IMR-90 (cell line): ENCODE measurements at regions not wholly inside any gene's neighbourhood (a gene's known extent, or its start where the extent isn't known, plus 50 kb on each side); places are given as distances from the start of the nearest gene placed in this dataset.

Experiments
- ATAC-seq: fragments of 200-7000 bp; cut with Tn5 transposase; 2 replicates; pipeline ENCODE4 v1.9.1; 2020; ENCODE audit warnings: low read depth, mild to moderate bottlenecking, moderate library complexity
- BruUV-seq: library from RNA; stranded (reverse); fragments of 400-500 nt; replicated peaks from 2 replicates; lab custom pipeline; 2021; lab: Mats Ljungman, UMichigan
- CTCF ChIA-PET: fragments of 300-600 bp; formaldehyde crosslinking; extraction: SDS; loops from one replicate; lab custom pipeline; 2021; ENCODE audit warnings: antibody characterized with exemption; lab: Yijun Ruan, JAX
- POLR2A ChIA-PET: fragments of 300-600 bp; sonication (Branson Sonifier 250); formaldehyde crosslinking; loops from one replicate; lab custom pipeline; 2022; ENCODE audit warnings: antibody characterized with exemption; ENCODE audit not compliant: unreplicated experiment; lab: Charles Lee
- DNase-seq: peaks from one replicate; pipeline ENCODE4 v3.0.0; 2013
- H2AFZ ChIP-seq: replicated peaks from 2 replicates; pipeline ENCODE3; 2013; ENCODE audit warnings: low read length, mild to moderate bottlenecking; ENCODE audit not compliant: poor library complexity
- H2AK5ac ChIP-seq: 2 replicates; pipeline ENCODE4 v1.6.1; 2013; ENCODE audit warnings: low read depth, low read length, inconsistent platforms
- H2AK9ac ChIP-seq: replicated peaks from 2 replicates; pipeline ENCODE3; 2013; ENCODE audit warnings: mild to moderate bottlenecking, low read depth, low read length, moderate library complexity; ENCODE audit not compliant: poor library complexity
- H2BK120ac ChIP-seq: 2 replicates; pipeline ENCODE4 v1.6.1; 2013; ENCODE audit warnings: low read depth, low read length, inconsistent platforms
- H2BK15ac ChIP-seq: 3 replicates; pipeline ENCODE4 v1.6.1; 2013; ENCODE audit warnings: low read depth, low read length, inconsistent platforms
- H2BK20ac ChIP-seq: 2 replicates; pipeline ENCODE4 v1.6.1; 2013; ENCODE audit warnings: low read depth, mild to moderate bottlenecking, inconsistent platforms, low read length, moderate library complexity
- H2BK5ac ChIP-seq: 2 replicates; pipeline ENCODE4 v1.6.1; 2013; ENCODE audit warnings: mild to moderate bottlenecking, low read depth, low read length, inconsistent platforms; ENCODE audit not compliant: poor library complexity, severe bottlenecking
- H3K14ac ChIP-seq: replicated peaks from 2 replicates; pipeline ENCODE4 v1.6.1; 2013; ENCODE audit warnings: low read depth, low read length, inconsistent platforms
- H3K18ac ChIP-seq: 2 replicates; pipeline ENCODE4 v1.6.1; 2013; ENCODE audit warnings: low read depth, low read length, control low read depth
- H3K23ac ChIP-seq: 2 replicates; pipeline ENCODE4 v1.6.1; 2013; ENCODE audit warnings: low read depth, low read length, inconsistent platforms
- H3K27ac ChIP-seq: 2 replicates; pipeline ENCODE4 v1.5.1; 2013; ENCODE audit warnings: mild to moderate bottlenecking, control low read depth, low read length; ENCODE audit not compliant: insufficient read depth
- H3K27me3 ChIP-seq: 2 replicates; pipeline ENCODE4 v1.6.1; 2013; ENCODE audit warnings: low read length; ENCODE audit not compliant: control insufficient read depth, insufficient read depth
- H3K36me3 ChIP-seq: 2 replicates; pipeline ENCODE4 v1.6.1; 2013; ENCODE audit warnings: low read length, mixed read lengths; ENCODE audit not compliant: control insufficient read depth, insufficient read depth
- H3K4ac ChIP-seq: 2 replicates; pipeline ENCODE4 v1.6.1; 2013; ENCODE audit warnings: low read depth, low read length, inconsistent platforms
- H3K4me1 ChIP-seq: 2 replicates; pipeline ENCODE4 v1.6.1; 2013; ENCODE audit warnings: low read length, mixed read lengths; ENCODE audit not compliant: control insufficient read depth, insufficient read depth
- H3K4me2 ChIP-seq: 2 replicates; pipeline ENCODE4 v1.6.1; 2013; ENCODE audit warnings: low read depth, mild to moderate bottlenecking, control low read depth, low read length, moderate library complexity
- H3K4me3 ChIP-seq: 2 replicates; pipeline ENCODE4 v1.5.1; 2013; ENCODE audit warnings: low read depth, mild to moderate bottlenecking, control low read depth, low read length, moderate library complexity; ENCODE audit not compliant: insufficient read depth
- H3K56ac ChIP-seq: 2 replicates; pipeline ENCODE4 v1.6.1; 2013; ENCODE audit warnings: low read length, inconsistent platforms; ENCODE audit not compliant: insufficient read depth; ENCODE audit errors: extremely low read depth
- H3K79me1 ChIP-seq, 2 experiments: 2 replicates each; pipeline ENCODE4 v1.6.1; 2013; ENCODE audit warnings: low read length in 2 of 2, inconsistent platforms in 1 of 2, low read depth in 1 of 2
- H3K9ac ChIP-seq: 2 replicates; pipeline ENCODE4 v1.6.1; 2013; ENCODE audit warnings: low read depth, low read length, control low read depth
- H3K9me1 ChIP-seq: 2 replicates; pipeline ENCODE4 v1.6.1; 2013; ENCODE audit warnings: low read length, inconsistent platforms; ENCODE audit not compliant: insufficient read depth
- H3K9me3 ChIP-seq: 2 replicates; pipeline ENCODE4 v1.6.1; 2013; ENCODE audit warnings: low read length; ENCODE audit not compliant: control insufficient read depth, insufficient read depth
- H4K20me1 ChIP-seq: 2 replicates; pipeline ENCODE4 v1.6.1; 2013; ENCODE audit warnings: low read length, inconsistent platforms; ENCODE audit not compliant: insufficient read depth
- H4K5ac ChIP-seq: 2 replicates; pipeline ENCODE4 v1.6.1; 2013; ENCODE audit warnings: mild to moderate bottlenecking, low read depth, low read length, control low read depth
- H4K8ac ChIP-seq, 2 experiments: 2 replicates each; pipeline ENCODE4 v1.6.1; 2013; ENCODE audit warnings: low read depth in 2 of 2, low read length in 2 of 2, control low read depth in 1 of 2, inconsistent platforms in 1 of 2
- H4K91ac ChIP-seq: 2 replicates; pipeline ENCODE4 v1.6.1; 2013; ENCODE audit warnings: low read depth, low read length, inconsistent platforms; ENCODE audit not compliant: insufficient read depth
- BHLHE40 ChIP-seq: fragments of 150-350 bp; IDR thresholded peaks from 2 replicates; pipeline ENCODE4 v1.6.1; 2016; ENCODE audit warnings: mild to moderate bottlenecking, low read depth, low read length
- CHD1 ChIP-seq: IDR thresholded peaks from 2 replicates; pipeline ENCODE4 v1.6.1; 2012; ENCODE audit warnings: low read depth, low read length, improper control_type of control experiment
- FOS ChIP-seq: fragments of 150-350 bp; IDR thresholded peaks from 2 replicates; pipeline ENCODE4 v1.6.1; 2016; ENCODE audit warnings: low read depth, low read length
- MAFK ChIP-seq: IDR thresholded peaks from 2 replicates; pipeline ENCODE4 v1.6.1; 2012; ENCODE audit warnings: low read depth, low read length, improper control_type of control experiment
- MAZ ChIP-seq: IDR thresholded peaks from 2 replicates; pipeline ENCODE4 v1.6.1; 2012; ENCODE audit warnings: low read depth, mild to moderate bottlenecking, low read length, improper control_type of control experiment, moderate library complexity, borderline replicate concordance
- MXI1 ChIP-seq: IDR thresholded peaks from 2 replicates; pipeline ENCODE4 v1.6.1; 2012; ENCODE audit warnings: low read depth, mild to moderate bottlenecking, low read length, moderate library complexity, borderline replicate concordance
- NFE2L2 ChIP-seq: fragments of 150-350 bp; IDR thresholded peaks from 2 replicates; pipeline ENCODE4 v1.6.1; 2016; ENCODE audit warnings: low read depth, mild to moderate bottlenecking, low read length
- POLR2A ChIP-seq: IDR thresholded peaks from 2 replicates; pipeline ENCODE4 v1.6.1; 2012; ENCODE audit warnings: mild to moderate bottlenecking, low read depth, low read length
- RCOR1 ChIP-seq: IDR thresholded peaks from 2 replicates; pipeline ENCODE4 v1.6.1; 2012; ENCODE audit warnings: mild to moderate bottlenecking, low read length, improper control_type of control experiment; ENCODE audit not compliant: insufficient replicate concordance
- RFX5 ChIP-seq: IDR thresholded peaks from 2 replicates; pipeline ENCODE4 v1.8.0; 2012; ENCODE audit warnings: low read depth, mild to moderate bottlenecking, low read length, moderate library complexity
- SMC3 ChIP-seq: fragments of 150-350 bp; IDR thresholded peaks from 2 replicates; pipeline ENCODE4 v1.6.1; 2016; ENCODE audit warnings: low read depth, mild to moderate bottlenecking, antibody characterized with exemption, low read length, moderate library complexity
- dilution Hi-C: fragments of 300-500 bp; cut with HindIII; formaldehyde crosslinking; loops from one replicate; pipeline ENCODE4 v1.14.3; 2018; ENCODE audit warnings: low sequenced_read_pairs; ENCODE audit not compliant: unreplicated experiment
- in situ Hi-C: fragments of 300-500 bp; cut with MboI; formaldehyde crosslinking; loops from 3 replicates; pipeline ENCODE4 v1.14.3; 2019; ENCODE audit warnings: low sequenced_read_pairs, inconsistent platforms, mixed read lengths
- intact Hi-C: fragments of 100-400 bp; cut with micrococcal nuclease; formaldehyde crosslinking; loops from 2 replicates; pipeline ENCODE4 v1.10.0; 2022
- TF ChIP-seq, protein P1 (sequence below): fragments of 150-350 bp; IDR thresholded peaks from 2 replicates; pipeline ENCODE4 v1.6.1; 2016; ENCODE audit warnings: low read depth, mild to moderate bottlenecking, low read length, moderate library complexity, borderline replicate concordance
- TF ChIP-seq, protein P2 (sequence below): conservative IDR thresholded peaks from 2 replicates; pipeline ENCODE4 v1.5.1; 2012; ENCODE audit warnings: mild to moderate bottlenecking, low read depth, low read length, improper control_type of control experiment
- TF ChIP-seq, protein P3 (sequence below): fragments of 150-350 bp; IDR thresholded peaks from 2 replicates; pipeline ENCODE4 v1.6.1; 2017; ENCODE audit warnings: mild to moderate bottlenecking, antibody characterized with exemption, low read length, low read depth

DNA sequence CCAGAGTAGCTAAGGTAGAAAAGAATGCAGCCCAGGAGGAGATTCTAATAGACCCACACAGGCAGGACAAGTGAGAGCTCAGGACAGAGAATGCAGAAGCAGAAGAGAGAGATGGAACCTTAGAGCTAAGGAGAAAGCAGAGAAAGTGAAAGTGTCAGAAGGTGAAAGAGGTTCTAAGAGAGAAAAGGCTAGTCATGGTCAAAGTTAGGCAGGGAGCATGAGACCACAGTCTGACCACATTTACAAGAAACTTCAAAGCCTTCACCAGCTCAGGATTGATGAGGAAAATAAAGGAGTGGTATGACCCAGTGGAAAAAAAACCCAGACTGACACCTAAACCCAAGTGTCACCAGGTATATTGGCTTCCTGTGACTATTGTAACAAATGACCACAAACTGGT, 131.8 kb upstream of the WDR11 start:
- Histone ChIP-seq H4K20me1 (no peaks in the 10 kb centered on the region), H2BK15ac (no peak overlapping the region), H4K8ac (no peak overlapping the region), H2AK9ac (no peak overlapping the region), H2AK5ac (no peak overlapping the region), H3K4me3 (no peak overlapping the region), H3K9ac (no peak overlapping the region), H2BK20ac (no peak overlapping the region), H3K36me3 (no peaks in the 10 kb centered on the region), H3K18ac (no peak overlapping the region), H3K4me2 (no peak overlapping the region), H2BK120ac (no peak overlapping the region), H3K56ac (no peak overlapping the region), H3K79me1 (no peaks in the 10 kb centered on the region), H3K9me1 (no peaks in the 10 kb centered on the region), H4K5ac (no peak overlapping the region), H2BK5ac (no peak overlapping the region), H3K4ac (no peak overlapping the region), H3K27me3 (no peaks in the 10 kb centered on the region), H2AFZ (no peak overlapping the region), H3K4me1 (no peaks in the 10 kb centered on the region), H4K91ac (no peak overlapping the region), H3K27ac (no peak overlapping the region), H3K9me3 (peaks cover 12% of the 10 kb centered on the region), H3K14ac (no peak overlapping the region), H3K23ac (no peak overlapping the region)
- CTCF ChIA-PET, result no interaction called here
- intact Hi-C loops, result no loop called here
- BruUV-seq, result no TSS peak
- TF ChIP-seq, protein P1, sequence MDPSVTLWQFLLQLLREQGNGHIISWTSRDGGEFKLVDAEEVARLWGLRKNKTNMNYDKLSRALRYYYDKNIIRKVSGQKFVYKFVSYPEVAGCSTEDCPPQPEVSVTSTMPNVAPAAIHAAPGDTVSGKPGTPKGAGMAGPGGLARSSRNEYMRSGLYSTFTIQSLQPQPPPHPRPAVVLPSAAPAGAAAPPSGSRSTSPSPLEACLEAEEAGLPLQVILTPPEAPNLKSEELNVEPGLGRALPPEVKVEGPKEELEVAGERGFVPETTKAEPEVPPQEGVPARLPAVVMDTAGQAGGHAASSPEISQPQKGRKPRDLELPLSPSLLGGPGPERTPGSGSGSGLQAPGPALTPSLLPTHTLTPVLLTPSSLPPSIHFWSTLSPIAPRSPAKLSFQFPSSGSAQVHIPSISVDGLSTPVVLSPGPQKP, result no peak
- no peak for TF ChIP-seq MXI1
- TF ChIP-seq NFE2L2, result no peak
- no peak for TF ChIP-seq MAFK
- TF ChIP-seq, protein P2, sequence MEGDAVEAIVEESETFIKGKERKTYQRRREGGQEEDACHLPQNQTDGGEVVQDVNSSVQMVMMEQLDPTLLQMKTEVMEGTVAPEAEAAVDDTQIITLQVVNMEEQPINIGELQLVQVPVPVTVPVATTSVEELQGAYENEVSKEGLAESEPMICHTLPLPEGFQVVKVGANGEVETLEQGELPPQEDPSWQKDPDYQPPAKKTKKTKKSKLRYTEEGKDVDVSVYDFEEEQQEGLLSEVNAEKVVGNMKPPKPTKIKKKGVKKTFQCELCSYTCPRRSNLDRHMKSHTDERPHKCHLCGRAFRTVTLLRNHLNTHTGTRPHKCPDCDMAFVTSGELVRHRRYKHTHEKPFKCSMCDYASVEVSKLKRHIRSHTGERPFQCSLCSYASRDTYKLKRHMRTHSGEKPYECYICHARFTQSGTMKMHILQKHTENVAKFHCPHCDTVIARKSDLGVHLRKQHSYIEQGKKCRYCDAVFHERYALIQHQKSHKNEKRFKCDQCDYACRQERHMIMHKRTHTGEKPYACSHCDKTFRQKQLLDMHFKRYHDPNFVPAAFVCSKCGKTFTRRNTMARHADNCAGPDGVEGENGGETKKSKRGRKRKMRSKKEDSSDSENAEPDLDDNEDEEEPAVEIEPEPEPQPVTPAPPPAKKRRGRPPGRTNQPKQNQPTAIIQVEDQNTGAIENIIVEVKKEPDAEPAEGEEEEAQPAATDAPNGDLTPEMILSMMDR, result no peak
- TF ChIP-seq, protein P3, sequence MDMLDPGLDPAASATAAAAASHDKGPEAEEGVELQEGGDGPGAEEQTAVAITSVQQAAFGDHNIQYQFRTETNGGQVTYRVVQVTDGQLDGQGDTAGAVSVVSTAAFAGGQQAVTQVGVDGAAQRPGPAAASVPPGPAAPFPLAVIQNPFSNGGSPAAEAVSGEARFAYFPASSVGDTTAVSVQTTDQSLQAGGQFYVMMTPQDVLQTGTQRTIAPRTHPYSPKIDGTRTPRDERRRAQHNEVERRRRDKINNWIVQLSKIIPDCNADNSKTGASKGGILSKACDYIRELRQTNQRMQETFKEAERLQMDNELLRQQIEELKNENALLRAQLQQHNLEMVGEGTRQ, result no peak
- TF ChIP-seq RCOR1, result no peak
- no peak for TF ChIP-seq FOS
- TF ChIP-seq SMC3, result no peak
- no peak for TF ChIP-seq POLR2A
- TF ChIP-seq RFX5, result no peak
- TF ChIP-seq BHLHE40, result no peak
- no peak for TF ChIP-seq MAZ
- TF ChIP-seq CHD1, result no peak
- no peak for DNase-seq
- dilution Hi-C loops, result no loop called here
- in situ Hi-C loops, result no loop called here
- POLR2A ChIA-PET, result no interaction called here
- no peak for ATAC-seq
